Stimulated activated CD8-positive, alpha-beta memory T cell treated with anti-CD3 and anti-CD28 coated beads, Interleukin-7, amount 100 ng/mL, for 48 hours (primary cell): ENCODE measurements at regions not wholly inside any gene's neighbourhood (a gene's known extent, or its start where the extent isn't known, plus 50 kb on each side); places are given as distances from the start of the nearest gene placed in this dataset.
"Not testable (repeated sequence)": the region's sequence is repeated elsewhere in the genome, so short reads cannot be mapped to it uniquely, and the experiment has no call there.

Experiments used
- DNase-seq, 2 donors: peaks; one replicate each; pipeline ENCODE4 v3.0.0-alpha.2; 2020; ENCODE audit warnings: low read depth in 1 of 2; ENCODE audit errors: extremely low read depth in 1 of 2

GRCh38 chr3:6066397-6066796 lies 794.5 kb upstream of the GRM7 start:
- DNase-seq = no peak

GRCh38 chr3:6066868-6067578 lies 793.9 kb upstream of the GRM7 start:
- not testable (repeated sequence) for DNase-seq

DNA sequence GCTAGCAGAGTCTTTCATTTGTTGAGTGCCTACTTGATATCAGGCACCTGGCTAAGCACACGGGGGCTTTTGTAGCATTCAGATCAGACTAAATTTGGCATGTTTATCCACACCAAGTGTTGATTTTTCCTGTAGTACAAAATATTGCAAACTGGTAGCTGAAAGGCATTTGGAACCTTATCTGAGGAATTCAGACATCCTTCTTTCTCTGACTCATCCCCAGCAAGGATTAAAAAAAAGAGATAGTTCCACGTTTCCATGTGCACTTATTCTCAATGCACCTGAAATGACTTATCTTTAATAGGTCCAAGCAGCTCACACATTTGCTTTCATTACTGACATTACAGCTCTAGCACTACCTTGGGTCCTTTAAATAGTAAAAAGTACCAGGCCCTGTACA lies 786.0 kb upstream of the GRM7 start:
- no peak for DNase-seq

DNA sequence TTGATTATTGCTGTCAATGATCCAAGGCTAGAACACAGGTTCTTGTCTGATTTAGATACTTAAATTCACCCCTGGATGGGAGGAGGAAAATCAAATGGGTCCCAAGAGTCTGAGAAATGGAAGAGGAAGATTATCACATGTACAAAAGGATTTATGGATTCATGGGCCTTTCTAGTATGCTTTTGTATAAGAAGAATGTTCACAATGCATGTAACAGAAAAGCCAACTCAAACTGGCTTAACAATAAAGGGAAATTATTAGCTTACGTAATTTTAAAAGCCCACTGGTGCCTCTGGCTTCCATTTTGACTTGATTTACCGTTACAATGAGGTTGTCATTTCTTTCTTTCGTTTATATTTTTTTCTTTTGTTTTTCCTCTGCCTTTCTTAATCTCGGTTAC lies 782.5 kb upstream of the GRM7 start:
- no peak for DNase-seq

DNA sequence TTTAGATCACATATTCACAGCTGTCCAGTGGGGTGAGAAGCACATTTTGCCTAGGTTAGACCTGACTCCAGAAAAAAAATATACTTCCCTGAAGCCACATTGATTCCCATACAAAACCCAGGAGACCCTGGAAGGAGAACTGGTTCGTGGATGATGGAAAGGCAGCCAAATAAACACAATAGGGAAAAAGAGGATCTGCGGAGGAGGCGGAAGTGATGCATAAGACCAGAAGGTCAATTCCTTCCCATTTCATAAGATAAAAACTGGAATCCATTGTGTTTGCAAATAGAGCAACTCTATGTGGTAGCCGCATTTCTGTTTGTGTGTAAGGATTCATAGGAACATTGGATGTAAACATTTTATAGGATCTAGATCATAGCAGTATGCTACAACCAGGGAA lies 781.9 kb upstream of the GRM7 start:
- DNase-seq = no peak

DNA sequence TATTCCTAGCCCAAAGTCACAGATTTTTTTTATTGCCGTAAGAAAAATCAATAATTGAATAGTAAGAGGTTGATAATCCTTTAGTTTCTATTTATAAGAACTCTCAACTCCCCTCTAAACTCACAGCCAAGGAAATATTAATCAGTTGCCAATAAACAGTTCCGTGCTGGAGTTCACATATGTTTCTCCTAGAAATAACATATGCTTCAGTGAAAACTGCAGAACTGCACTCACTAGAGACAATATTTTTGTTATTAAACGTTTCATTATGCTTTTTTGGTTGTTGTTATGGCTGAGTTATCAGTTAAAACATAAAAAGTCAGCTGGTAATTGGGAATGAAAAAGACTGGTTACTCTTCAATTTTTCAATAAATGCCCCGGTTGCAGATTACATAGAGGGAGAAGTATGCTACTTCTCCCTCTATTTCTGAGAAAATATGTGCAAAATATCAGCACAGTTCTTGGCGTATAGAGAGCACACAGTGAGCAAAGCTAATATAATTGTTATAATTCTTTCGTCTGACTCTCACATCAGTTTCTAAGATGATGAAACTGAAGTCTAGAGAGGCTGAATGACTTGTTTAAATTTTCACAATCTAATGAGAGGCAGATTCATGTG lies 781.2 kb upstream of the GRM7 start:
- DNase-seq = no peak

DNA sequence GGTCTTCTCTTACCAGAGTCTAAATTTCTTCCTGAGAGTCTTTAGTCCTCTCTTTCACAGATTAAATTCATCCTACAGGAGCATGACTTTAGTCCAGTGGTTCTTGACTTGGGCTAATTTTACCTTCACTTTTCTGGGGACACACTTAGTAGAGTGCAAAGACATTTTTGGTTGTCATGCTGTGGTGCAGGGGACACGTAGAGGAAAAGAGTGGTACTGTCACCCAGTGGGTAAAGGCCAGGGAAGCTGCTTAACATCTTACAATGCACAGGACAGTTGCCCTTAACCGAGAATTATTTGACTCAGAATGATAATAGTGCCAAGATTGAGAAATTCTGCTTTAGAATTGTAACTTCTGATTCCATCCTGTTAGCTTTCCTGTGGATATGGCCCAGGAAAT lies 772.5 kb upstream of the GRM7 start:
- DNase-seq = no peak

GRCh38 chr3:6089780-6090179 lies 771.1 kb upstream of the GRM7 start:
- no peak for DNase-seq

DNA sequence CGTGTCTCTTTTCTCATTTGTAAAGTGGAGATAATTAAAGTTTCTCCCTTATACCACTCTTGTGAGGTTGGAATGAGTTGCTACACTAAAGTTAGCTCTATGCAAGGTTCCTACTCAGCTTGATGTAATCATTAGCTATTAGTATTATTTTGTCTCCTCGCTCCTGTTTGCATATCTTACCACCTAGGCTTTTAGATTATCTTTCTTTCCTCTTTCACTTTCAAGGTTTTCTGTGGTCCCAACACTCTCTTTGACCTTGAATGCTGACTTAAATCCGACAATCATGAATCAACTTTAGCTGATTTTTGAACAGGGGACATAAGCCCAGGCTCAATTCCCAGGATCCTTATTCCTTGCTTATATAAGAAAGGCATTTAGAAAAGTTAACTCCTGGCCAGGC lies 769.7 kb upstream of the GRM7 start:
- DNase-seq = no peak

DNA sequence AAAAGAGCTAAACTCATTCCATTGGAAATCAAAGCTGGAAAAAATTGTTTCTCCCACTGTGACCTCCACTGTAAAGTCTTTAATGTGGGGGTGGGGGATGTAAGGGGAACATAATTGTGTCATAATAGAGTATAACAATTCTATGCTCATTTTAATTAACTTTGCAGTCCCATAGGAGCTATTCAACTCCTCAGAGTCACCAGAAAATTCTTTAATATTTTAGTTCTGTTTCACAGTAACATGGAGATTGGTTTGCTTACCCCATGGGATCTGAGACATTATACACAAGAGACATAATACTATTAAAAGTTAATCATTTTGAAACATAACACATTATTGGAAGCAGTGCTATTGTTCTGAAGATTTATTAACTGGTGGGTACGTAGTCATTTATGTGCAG lies 765.9 kb upstream of the GRM7 start:
- no peak for DNase-seq

- no peak for DNase-seq
Measured at GRCh38 chr3:6097021-6097420, 763.9 kb upstream of the GRM7 start.

DNA sequence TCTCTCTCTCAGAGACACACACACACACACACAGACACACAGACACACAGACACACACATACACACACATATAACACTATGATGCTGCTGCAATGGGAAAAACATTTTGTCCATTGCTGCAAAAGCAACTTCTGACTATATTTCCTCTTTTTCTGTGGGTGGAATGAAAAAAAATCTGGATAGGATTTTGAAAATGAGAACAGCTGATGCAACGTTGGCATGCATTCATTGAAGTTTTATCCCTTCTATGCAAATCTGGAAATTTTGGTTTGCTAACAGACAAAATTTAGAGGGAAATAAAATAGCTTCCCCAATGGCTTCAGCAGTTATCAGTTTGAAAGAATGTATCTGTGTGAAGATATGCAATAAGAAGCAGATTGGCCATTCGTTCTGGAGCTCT lies 763.4 kb upstream of the GRM7 start:
- DNase-seq = no peak

DNA sequence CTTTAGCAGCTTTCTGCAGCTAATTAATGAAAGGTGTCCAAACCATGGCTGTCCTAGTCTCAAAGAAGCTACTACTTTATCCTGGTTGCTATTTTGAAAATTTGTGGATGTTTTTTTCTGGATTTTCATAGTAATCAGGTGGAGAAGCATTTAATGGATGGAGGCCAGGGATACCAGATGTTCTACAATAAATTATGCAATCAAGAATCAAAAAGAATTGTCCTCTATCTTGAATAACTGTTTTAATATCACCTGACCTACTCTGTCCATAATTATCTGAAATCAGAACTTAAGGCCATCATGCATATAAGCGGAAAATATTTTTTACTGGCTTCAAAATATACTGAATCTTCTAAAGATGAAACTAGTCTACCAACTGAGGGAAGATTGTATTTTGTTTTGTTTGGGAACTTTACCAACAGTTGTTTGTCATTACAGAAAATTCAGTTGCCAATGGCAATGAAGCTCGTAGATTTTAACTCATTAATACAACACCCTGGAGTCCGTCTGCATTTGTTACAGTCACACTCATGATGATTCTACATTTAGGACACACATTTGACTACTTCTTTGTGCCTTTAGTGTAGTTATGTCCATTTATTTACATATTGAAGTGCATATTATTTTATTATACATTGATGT lies 762.3 kb upstream of the GRM7 start:
- DNase-seq = no peak

DNA sequence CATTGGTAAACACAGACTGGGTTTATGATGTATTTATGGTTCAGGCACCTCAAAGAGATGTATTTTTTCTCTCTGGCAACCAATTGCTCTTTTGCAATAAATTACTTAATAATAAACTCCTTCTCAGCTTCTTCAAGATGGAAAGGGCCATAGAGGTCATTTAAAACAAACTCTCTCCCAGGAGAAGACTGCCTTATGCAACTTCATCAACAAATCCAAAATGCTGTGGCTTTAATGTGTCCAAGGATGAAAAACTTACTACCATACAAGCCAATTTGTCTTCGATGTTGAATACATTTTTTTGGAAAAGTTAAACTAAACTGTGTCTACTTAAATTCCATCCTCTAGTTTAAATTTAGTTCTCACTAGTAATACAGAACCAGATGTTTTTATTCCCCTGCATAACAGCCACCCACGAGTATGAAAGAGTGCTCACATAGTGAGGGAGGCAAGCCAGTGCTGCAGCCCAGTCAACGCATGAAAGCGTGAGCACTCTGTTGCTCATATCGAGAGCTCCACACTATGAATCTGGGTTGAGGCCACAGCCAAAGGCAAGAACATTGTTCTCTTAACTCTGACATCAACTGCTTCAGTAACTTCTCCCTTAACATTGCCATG lies 761.3 kb upstream of the GRM7 start:
- DNase-seq = no peak

DNA sequence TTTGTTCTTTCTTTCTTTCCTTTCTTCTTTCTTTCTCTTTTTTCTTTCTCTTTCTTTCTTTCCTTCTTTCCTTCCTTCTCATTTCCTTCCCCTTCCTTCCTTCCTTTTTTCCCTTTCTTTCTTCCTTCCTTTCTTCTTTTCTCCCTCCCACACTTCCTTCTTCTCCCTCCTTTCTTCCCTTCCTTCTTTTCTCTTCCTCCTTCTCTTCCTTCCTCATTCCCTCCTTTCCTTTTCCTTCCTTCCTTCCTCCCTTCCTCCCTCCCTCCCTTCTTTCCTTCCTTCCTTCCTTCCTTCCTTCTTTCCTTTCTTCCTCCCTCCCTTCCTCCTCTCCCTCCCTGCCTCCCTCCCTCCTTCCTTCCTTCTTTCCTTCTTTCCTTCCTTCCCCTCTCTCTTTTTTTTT lies 755.7 kb upstream of the GRM7 start:
- DNase-seq = no peak

GRCh38 chr3:6108957-6109356 lies 752.0 kb upstream of the GRM7 start:
- DNase-seq = no peak

GRCh38 chr3:6110451-6110850 lies 750.5 kb upstream of the GRM7 start:
- DNase-seq = no peak

- no peak for DNase-seq
Measured at GRCh38 chr3:6112546-6112945, 748.4 kb upstream of the GRM7 start.

- no peak for DNase-seq
Measured at GRCh38 chr3:6113338-6113737, 747.6 kb upstream of the GRM7 start.

GRCh38 chr3:6119367-6119766 lies 741.5 kb upstream of the GRM7 start:
- no peak for DNase-seq

GRCh38 chr3:6120786-6121185 lies 740.1 kb upstream of the GRM7 start:
- no peak for DNase-seq

DNA sequence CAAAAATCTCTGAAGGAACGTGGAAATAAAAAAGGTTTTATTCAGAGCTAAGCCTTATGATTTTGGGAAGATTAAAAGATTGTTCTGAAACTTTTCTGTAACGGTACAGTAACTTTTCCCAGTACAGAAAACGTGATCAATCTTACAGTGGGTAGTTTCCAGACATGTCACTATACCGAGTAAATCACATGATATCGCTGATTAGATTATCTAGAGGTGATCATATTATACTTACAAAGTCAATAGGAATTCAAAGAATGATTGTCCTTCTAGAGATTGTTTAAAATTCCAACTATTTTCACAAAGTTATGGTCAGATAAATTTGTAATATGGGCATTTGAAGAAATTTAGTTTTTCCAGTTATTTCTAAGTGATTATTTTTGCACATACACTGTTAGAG lies 736.0 kb upstream of the GRM7 start:
- DNase-seq = no peak
